ENCODE measurements at regions not wholly inside any gene's neighbourhood (a gene's known extent, or its start where the extent isn't known, plus 50 kb on each side); places are given as distances from the start of the nearest gene placed in this dataset.

DNA sequence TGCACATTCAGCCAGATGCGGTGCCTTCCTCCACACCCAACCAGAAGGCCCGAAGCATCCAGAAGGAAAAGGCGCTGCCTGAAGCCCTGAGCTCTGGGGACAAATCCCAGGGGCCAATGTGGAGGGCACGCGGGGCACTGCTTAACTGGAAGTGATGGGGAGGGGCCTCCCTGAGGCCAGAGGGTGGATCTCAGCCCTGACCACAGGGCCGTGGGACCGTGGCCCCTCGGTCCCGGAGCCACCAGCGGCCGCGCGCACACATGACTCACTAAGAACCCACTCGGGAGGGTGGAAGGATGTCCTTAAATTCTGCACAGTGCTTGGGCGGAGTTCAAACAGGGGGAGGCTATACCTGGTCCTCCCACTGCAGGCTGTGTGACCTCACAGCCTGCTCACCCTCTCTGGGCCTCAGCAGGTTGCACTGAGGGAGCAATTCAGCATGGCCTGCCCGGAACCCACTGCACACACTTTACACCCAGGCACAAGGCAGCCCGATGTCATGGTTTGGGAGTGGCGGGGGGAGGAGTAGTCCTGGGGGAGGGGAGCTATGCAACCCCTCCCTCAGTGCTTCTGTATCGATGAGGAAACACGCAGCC lies 89.5 kb downstream of the RFLNA start:
- peaks cover 7% of the 10 kb centered on the region for H3K36me3 ChIP-seq (ENCODE audit: control insufficient read depth, insufficient read depth, low read length)
- no peak overlapping the region for H2BK5ac ChIP-seq (ENCODE audit: low read length)
- H3K4me3 ChIP-seq (ENCODE audit: low read length), result no peak overlapping the region
- H2BK15ac ChIP-seq (replicated peaks; ENCODE audit: low read depth), result no peak overlapping the region
- H3K4me2 ChIP-seq (ENCODE audit: low read length), result no peak overlapping the region
- H3K79me2 ChIP-seq (ENCODE audit: control insufficient read depth, insufficient read depth, low read length), result no peaks in the 10 kb centered on the region
- H4K8ac ChIP-seq (ENCODE audit: low read depth, low read length), result no peak overlapping the region
- peaks cover 6% of the 10 kb centered on the region for H3K79me1 ChIP-seq (ENCODE audit: low read length)
- peak overlapping the region; percentile 49 for H3K56ac ChIP-seq (ENCODE audit: low read length)
- no peak for DNase-seq
- no peak overlapping the region for H3K4ac ChIP-seq (ENCODE audit: low read depth, low read length)
- no peak overlapping the region for H3K18ac ChIP-seq (ENCODE audit: low read length)
- no peak overlapping the region for H3K23ac ChIP-seq (ENCODE audit: low read length)
- no peak overlapping the region for H4K5ac ChIP-seq (ENCODE audit: low read length)
- no peak overlapping the region for H2AK5ac ChIP-seq (ENCODE audit: low read length)
- peak overlapping the region; percentile 58 for H3K27ac ChIP-seq (ENCODE audit: low read depth, low read length)
- no peak overlapping the region for H3K9ac ChIP-seq (ENCODE audit: low read length)
- no CpG with 5 or more reads among the region's 20 CpGs for WGBS (ENCODE audit: extremely low coverage, insufficient coverage, low lambda C conversion rate)
- H3K4me1 ChIP-seq (ENCODE audit: control insufficient read depth, low read depth, low read length), result peaks cover 3% of the 10 kb centered on the region
- H2BK120ac ChIP-seq (ENCODE audit: low read depth, low read length), result no peak overlapping the region
- H3K27me3 ChIP-seq (ENCODE audit: insufficient read depth, low read length, poor library complexity), result no peaks in the 10 kb centered on the region

DNA sequence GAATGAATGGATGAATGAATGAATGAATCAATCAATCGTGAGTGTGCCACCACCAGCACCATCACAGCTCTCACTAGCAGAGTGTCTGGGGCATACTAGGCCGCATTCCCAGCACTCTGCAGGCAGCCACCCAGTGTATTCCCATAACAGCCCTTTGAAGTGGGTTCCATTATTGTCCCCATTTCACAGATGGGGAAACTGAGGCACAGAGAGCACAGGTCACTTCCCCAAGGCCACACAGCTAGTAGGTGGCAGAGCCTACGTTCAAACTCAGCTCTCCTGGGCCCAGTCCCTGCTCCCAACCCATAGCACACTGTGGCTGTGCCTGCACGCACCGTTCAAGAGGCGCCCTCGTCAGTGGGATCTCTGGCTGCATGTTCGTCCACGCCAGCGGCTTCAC lies 88.1 kb downstream of the RFLNA start:
- Histone ChIP-seq H3K79me2 (ENCODE audit: control insufficient read depth, insufficient read depth, low read length) (no peaks in the 10 kb centered on the region), H3K23ac (ENCODE audit: low read length) (no peak overlapping the region), H2AK5ac (ENCODE audit: low read length) (no peak overlapping the region), H3K36me3 (ENCODE audit: control insufficient read depth, insufficient read depth, low read length) (peaks cover 7% of the 10 kb centered on the region), H3K27ac (ENCODE audit: low read depth, low read length) (no peak overlapping the region), H3K79me1 (ENCODE audit: low read length) (peaks cover 6% of the 10 kb centered on the region), H3K4me1 (ENCODE audit: control insufficient read depth, low read depth, low read length) (no peaks in the 10 kb centered on the region), H2BK5ac (ENCODE audit: low read length) (no peak overlapping the region), H4K8ac (ENCODE audit: low read depth, low read length) (no peak overlapping the region), H3K4me3 (ENCODE audit: low read length) (no peak overlapping the region), H3K4ac (ENCODE audit: low read depth, low read length) (no peak overlapping the region), H3K27me3 (ENCODE audit: insufficient read depth, low read length, poor library complexity) (no peaks in the 10 kb centered on the region), H3K4me2 (ENCODE audit: low read length) (no peak overlapping the region), H2BK120ac (ENCODE audit: low read depth, low read length) (no peak overlapping the region), H3K18ac (ENCODE audit: low read length) (no peak overlapping the region), H4K5ac (ENCODE audit: low read length) (no peak overlapping the region), H3K9ac (ENCODE audit: low read length) (no peak overlapping the region), H2BK15ac (replicated peaks; ENCODE audit: low read depth) (no peak overlapping the region), H3K56ac (ENCODE audit: low read length) (no peak overlapping the region)
- DNase-seq, result no peak
- no CpG with 5 or more reads among the region's 10 CpGs for whole genome bisulfite sequencing (ENCODE audit: extremely low coverage, insufficient coverage, low lambda C conversion rate)

DNA sequence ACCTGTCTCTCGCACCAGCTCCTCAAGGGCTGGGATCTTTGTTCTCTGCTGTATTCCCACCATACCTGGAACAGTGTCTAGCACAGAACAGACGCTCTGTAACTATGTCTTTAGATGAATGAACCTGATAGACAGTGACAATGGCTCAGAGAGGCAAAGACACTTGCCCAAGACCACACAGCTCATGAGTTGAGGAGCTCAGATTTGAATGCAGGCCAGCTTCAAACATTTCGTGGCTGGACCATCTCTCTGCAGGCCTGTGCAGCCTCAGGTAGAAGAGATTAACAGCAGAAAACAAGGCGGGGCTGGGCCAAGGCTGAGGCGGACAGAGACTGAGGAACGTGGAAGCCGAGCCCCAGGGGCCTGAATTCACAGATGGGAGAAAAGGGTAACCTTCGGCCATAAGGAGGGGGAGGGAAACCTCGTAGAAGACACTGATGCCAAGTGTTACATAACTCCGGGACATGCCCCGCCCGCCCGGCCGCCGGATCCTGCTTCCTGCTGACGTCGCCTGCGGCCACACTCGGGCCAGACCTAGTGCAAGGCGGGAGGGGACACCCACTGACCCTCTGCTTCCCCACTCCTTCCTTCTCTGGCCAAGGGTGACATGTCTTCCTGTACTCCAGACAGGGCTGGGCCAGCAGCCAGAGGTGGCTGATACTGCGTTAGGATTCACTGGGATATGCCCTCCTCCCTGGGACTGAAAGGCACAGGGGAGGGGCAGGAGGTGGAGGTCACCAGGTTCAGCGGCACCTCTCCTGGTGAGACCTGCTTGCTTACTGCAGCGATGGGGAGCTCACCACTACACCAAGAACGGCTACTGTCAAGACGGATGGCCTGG lies 86.8 kb downstream of the RFLNA start:
- Histone ChIP-seq H2AK5ac (ENCODE audit: low read length) (no peak overlapping the region), H3K56ac (ENCODE audit: low read length) (no peak overlapping the region), H4K5ac (ENCODE audit: low read length) (no peak overlapping the region), H4K8ac (ENCODE audit: low read depth, low read length) (no peak overlapping the region), H3K36me3 (ENCODE audit: control insufficient read depth, insufficient read depth, low read length) (peaks cover 7% of the 10 kb centered on the region), H3K4me2 (ENCODE audit: low read length) (no peak overlapping the region), H3K4me1 (ENCODE audit: control insufficient read depth, low read depth, low read length) (no peaks in the 10 kb centered on the region), H3K27ac (ENCODE audit: low read depth, low read length) (no peak overlapping the region), H3K27me3 (ENCODE audit: insufficient read depth, low read length, poor library complexity) (no peaks in the 10 kb centered on the region), H3K79me2 (ENCODE audit: control insufficient read depth, insufficient read depth, low read length) (no peaks in the 10 kb centered on the region), H3K4me3 (ENCODE audit: low read length) (no peak overlapping the region), H3K23ac (ENCODE audit: low read length) (no peak overlapping the region), H3K4ac (ENCODE audit: low read depth, low read length) (no peak overlapping the region), H2BK120ac (ENCODE audit: low read depth, low read length) (no peak overlapping the region), H2BK15ac (replicated peaks; ENCODE audit: low read depth) (no peak overlapping the region), H3K9ac (ENCODE audit: low read length) (no peak overlapping the region), H2BK5ac (ENCODE audit: low read length) (no peak overlapping the region), H3K18ac (ENCODE audit: low read length) (no peak overlapping the region), H3K79me1 (ENCODE audit: low read length) (peaks cover 6% of the 10 kb centered on the region)
- DNase-seq, result no peak
- no CpG with 5 or more reads among the region's 25 CpGs for WGBS (ENCODE audit: extremely low coverage, insufficient coverage, low lambda C conversion rate)

DNA sequence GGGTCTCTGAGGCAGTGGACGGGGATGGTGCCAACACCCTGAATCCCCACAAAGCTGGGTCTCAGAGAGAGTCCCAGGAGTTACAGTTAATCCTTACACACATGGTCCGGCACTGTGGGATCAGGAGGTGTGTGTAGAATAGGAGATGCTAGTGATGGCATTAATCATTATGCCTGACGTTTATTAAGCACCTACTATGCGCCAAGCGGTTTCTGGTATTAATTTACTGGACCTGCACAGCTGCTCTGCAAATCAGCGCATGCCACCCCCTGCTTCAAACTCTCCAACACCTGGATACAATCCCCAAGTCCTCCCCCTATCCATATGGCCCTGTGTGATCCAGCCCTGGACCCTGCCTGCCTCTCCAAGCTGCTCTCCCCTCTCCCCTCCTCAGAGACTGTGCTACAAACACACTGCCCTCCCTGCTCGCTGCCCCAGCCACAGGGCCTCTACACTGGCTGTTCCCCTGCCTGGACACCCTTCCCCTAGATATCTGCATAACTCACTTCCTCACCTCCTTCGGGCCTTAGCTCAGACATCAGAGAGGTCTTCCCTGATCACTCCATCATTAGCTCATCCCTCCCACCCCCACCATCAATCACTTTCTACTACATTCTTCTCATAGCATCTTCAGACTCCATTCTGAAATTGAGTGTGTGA lies 86.0 kb downstream of the RFLNA start:
- Histone ChIP-seq H3K79me1 (ENCODE audit: low read length) (peaks cover 6% of the 10 kb centered on the region), H2BK5ac (ENCODE audit: low read length) (no peak overlapping the region), H2AK5ac (ENCODE audit: low read length) (no peak overlapping the region), H3K23ac (ENCODE audit: low read length) (no peak overlapping the region), H3K27me3 (ENCODE audit: insufficient read depth, low read length, poor library complexity) (no peaks in the 10 kb centered on the region), H3K79me2 (ENCODE audit: control insufficient read depth, insufficient read depth, low read length) (no peaks in the 10 kb centered on the region), H2BK120ac (ENCODE audit: low read depth, low read length) (no peak overlapping the region), H3K56ac (ENCODE audit: low read length) (no peak overlapping the region), H3K27ac (ENCODE audit: low read depth, low read length) (no peak overlapping the region), H4K5ac (ENCODE audit: low read length) (no peak overlapping the region), H3K4me2 (ENCODE audit: low read length) (no peak overlapping the region), H3K4me3 (ENCODE audit: low read length) (no peak overlapping the region), H3K4me1 (ENCODE audit: control insufficient read depth, low read depth, low read length) (no peaks in the 10 kb centered on the region), H3K9ac (ENCODE audit: low read length) (no peak overlapping the region), H2BK15ac (replicated peaks; ENCODE audit: low read depth) (no peak overlapping the region), H3K36me3 (ENCODE audit: control insufficient read depth, insufficient read depth, low read length) (peaks cover 7% of the 10 kb centered on the region), H3K4ac (ENCODE audit: low read depth, low read length) (no peak overlapping the region), H3K18ac (ENCODE audit: low read length) (no peak overlapping the region), H4K8ac (ENCODE audit: low read depth, low read length) (no peak overlapping the region)
- DNase-seq, result peak; percentile 47
- no CpG with 5 or more reads among the region's 8 CpGs for WGBS (ENCODE audit: extremely low coverage, insufficient coverage, low lambda C conversion rate)

DNA sequence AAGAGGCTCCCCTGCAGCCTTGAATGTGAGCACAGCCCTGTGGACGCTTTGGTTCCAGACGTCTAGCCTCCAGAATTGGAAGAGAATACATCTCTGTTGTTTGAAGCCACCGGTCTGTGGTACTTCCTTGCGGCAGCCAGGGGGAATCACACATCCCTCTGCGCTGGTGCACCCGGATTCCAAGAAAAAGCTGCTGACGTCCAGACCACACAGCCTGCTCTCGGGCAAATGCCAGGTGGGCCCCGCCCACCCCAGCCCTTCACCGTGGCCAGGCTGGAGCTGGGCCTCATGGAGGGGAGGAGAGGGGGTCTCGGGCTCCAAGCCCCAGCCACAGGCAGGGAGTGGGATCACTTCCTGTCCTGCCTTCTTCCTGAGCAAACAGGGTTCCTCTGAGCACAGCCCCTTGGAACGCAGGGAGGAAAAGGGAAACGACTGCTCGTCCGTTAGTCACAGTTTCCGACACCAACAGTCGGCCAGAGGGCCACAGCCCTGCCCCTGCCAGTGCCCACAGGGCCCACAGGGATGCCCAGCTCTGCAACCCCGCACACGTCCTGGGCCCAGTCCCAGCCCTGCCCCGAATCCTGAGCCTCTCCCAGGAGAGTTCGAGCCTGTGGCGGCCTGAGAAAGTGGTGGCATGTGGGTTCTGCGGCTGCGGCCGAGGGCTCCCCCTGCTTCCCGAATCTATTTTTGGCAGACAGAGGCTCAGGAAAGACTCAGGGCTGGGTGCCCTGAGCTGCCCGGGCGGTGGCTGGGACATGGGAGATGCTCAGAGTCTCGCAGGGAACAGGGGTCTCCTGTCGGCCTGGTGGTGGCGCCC lies 85.3 kb downstream of the RFLNA start:
- no peak overlapping the region for H3K4ac ChIP-seq (ENCODE audit: low read depth, low read length)
- H2BK15ac ChIP-seq (replicated peaks; ENCODE audit: low read depth), result no peak overlapping the region
- H2BK120ac ChIP-seq (ENCODE audit: low read depth, low read length), result no peak overlapping the region
- H3K56ac ChIP-seq (ENCODE audit: low read length), result no peak overlapping the region
- peaks cover 7% of the 10 kb centered on the region for H3K36me3 ChIP-seq (ENCODE audit: control insufficient read depth, insufficient read depth, low read length)
- no peak overlapping the region for H3K27ac ChIP-seq (ENCODE audit: low read depth, low read length)
- H3K4me2 ChIP-seq (ENCODE audit: low read length), result no peak overlapping the region
- H2AK5ac ChIP-seq (ENCODE audit: low read length), result no peak overlapping the region
- no peaks in the 10 kb centered on the region for H3K79me2 ChIP-seq (ENCODE audit: control insufficient read depth, insufficient read depth, low read length)
- no CpG with 5 or more reads among the region's 31 CpGs for WGBS (ENCODE audit: extremely low coverage, insufficient coverage, low lambda C conversion rate)
- H3K4me1 ChIP-seq (ENCODE audit: control insufficient read depth, low read depth, low read length), result no peaks in the 10 kb centered on the region
- H3K18ac ChIP-seq (ENCODE audit: low read length), result no peak overlapping the region
- no peak overlapping the region for H3K9ac ChIP-seq (ENCODE audit: low read length)
- no peaks in the 10 kb centered on the region for H3K27me3 ChIP-seq (ENCODE audit: insufficient read depth, low read length, poor library complexity)
- no peak overlapping the region for H2BK5ac ChIP-seq (ENCODE audit: low read length)
- no peak for DNase-seq
- no peak overlapping the region for H4K8ac ChIP-seq (ENCODE audit: low read depth, low read length)
- no peak overlapping the region for H3K23ac ChIP-seq (ENCODE audit: low read length)
- H4K5ac ChIP-seq (ENCODE audit: low read length), result no peak overlapping the region
- H3K79me1 ChIP-seq (ENCODE audit: low read length), result peaks cover 6% of the 10 kb centered on the region
- H3K4me3 ChIP-seq (ENCODE audit: low read length), result no peak overlapping the region

All from mesendoderm (in vitro differentiated cells).